HG02938 (cell line): ENCODE measurements at regions not wholly inside any gene's neighbourhood (a gene's known extent, or its start where the extent isn't known, plus 50 kb on each side); places are given as distances from the start of the nearest gene placed in this dataset.

Experiments
- ATAC-seq: cut with Tn5 transposase; IDR thresholded peaks from one replicate; pipeline ENCODE4 v1.9.1; 2021; ENCODE audit warnings: mild to moderate bottlenecking, moderate library complexity; ENCODE audit not compliant: unreplicated experiment

GRCh38 chrY:7465185-7465621, 553.7 kb upstream of the AMELY start:
- no peak for ATAC-seq

- no peak for ATAC-seq
Measured at GRCh38 chrY:7464742-7465141, 553.2 kb upstream of the AMELY start.

DNA sequence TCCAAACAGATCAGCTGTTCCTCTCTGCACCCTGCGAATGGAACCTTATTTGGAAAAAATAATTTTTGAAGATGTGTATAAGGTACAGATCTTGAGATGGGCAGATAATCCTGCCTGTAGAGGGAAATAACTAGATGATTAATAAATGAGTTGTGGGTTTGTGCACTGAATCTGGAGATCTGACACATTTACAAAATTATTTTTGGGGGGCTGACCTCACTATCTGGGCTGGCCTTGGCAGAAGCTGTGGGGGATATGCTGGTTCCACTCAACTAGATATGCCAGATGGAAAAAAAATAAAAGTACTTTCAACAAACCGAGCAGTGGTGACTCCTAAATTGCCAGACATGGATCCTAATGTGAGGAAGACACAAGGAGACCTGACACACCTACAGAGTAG, 552.2 kb upstream of the AMELY start:
- no peak for ATAC-seq

- ATAC-seq: no peak
Measured at GRCh38 chrY:7463196-7463595, 551.6 kb upstream of the AMELY start.

DNA sequence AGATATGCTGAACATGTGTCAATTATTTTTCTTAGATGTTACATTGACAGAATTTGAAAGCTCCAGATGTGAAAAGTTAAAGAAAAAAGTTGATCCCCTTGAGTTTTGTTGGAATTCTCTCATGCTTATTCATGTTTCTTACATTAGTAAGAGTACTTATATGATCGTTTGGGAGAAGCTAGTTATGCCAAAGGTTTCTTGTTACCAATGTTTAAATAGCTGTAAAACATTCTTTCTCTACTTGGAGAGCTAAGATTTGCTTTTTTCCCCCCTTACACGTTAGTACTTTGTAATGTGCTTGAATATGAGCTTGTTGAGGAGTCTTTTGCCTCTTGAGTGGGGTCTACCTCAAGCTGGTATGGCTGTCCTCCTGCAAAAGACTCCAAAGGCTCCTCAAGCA, 551.1 kb upstream of the AMELY start:
- no peak for ATAC-seq

GRCh38 chrY:7461873-7462525, 550.4 kb upstream of the AMELY start:
- no peak for ATAC-seq

- no peak for ATAC-seq
Measured at GRCh38 chrY:7459802-7460201, 548.2 kb upstream of the AMELY start.

DNA sequence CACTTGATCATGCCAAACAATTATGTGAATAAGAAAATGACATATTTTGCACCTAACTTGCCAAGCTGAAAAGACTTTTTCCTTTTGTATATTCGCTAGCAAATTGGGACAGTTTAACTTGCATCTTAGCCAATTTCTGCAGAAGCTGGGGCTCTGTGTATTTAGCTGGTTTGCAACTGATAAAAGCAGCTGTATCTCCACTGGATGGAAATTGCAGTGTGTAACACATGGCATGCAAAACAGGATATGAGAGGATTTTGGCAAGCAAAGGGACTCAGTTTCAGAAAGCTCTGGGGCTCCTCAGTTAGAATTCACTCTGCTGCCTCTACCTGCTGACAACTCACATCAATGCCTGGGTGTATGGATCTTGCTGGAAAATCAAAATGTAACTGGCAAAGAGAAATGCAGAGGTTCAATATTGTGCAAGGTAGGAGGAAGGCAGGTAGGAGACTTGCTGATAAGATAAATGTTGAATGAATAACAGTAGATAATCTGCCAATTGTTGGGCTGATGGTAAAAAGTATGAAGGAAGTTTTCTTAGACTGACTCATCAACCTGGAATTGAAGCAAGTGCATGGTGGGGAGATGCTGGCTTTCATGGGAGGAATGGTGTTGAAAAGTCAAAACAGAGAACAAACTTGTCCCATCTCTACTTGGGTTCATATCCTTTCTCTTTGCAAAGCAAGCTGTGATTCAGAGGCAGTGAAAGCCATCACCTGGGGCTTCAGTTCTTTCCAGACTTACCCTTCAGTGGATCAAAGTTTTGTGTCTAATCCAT, 546.9 kb upstream of the AMELY start:
- ATAC-seq: no peak

DNA sequence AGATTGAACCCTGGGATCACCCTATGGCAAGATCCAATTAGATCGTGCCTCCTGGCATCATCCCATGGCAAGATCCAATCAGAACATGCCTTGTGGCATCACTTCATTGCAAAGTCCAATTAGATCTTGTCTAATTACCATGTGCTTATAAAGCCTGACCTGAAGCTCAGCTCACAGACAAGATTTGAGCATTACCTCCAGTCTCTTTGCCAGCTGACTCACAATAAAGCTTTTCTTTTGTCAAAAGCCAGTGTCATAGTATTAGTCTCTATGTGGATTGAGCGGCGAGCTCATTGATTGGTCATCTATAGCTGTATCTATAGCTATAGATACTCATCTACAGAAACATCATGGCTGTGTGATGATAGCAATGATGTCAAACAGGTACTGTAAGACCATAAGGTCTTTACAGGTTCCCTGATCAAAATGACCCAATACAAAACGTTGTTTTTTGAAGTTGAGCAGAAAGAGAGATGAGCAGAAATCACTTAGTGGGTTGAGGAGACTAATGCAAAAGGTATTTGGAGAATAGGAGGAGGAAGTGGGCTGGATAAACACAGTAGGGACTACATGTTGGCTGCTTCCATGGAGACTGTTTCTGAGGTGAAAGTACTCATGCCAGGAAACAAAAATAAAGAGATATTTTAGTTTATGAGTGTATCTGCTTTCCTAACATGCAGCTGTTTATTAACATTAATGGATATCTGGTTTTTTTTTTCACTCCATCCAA, 545.9 kb upstream of the AMELY start:
- no peak for ATAC-seq

DNA sequence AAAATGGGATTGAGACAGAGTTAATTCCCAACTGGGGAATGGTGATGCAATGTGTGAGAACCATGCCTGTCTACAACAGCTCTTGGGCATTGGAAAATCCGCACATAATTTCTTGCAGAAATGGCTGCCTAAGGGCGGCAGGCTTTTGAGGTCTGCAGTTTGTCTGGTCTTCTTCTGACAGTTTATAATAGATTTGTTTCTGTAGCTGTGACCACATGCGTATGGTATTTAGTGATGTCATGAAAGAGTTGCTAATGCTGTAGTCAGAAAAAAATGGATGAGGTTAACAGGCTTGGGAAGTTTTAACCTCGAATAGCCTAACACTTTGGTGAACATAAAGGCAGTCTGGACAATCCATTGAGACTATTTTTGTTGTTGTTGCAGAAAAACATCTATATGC, 544.1 kb upstream of the AMELY start:
- ATAC-seq: no peak

- peak; percentile 87 for ATAC-seq
Measured at GRCh38 chrY:7453336-7453735, 541.8 kb upstream of the AMELY start.

DNA sequence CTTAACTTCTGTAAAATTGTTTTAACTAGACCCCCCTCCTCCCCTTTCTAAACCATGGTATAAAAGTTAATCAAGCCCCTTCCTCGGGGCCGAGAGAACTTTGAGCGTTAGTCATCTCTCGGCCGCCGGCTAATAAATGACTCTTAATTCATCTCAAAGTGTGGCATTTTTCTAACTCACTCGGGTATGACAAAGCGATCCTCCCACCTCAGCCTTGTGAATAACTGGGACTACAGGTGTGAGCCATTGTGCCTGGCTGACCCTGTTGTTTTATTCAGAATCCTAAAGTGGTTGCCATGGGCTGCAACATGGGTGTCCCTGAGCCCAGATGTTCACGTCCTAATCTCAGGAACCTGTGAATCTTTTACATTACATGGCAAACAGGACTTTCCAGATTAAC, 540.7 kb upstream of the AMELY start:
- ATAC-seq: no peak

DNA sequence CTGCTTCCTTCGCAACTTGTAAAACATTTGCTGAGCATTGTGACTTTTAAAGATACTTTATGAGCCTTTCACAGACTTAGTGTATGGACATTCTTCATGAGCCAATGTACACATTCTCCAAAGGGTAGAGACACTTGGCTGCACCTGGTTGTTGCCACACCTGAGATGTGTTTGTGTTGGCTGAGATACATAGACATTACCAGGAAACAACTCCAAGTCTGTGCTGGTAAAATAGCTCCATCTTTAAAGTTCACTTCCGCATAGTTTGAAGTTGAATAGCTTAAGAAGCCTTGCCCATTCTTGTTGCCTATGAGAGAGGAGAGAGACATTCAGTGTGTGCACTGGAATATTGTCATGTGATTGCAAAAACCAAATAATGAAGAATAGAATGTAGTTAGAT, 538.3 kb upstream of the AMELY start:
- ATAC-seq: no peak

GRCh38 chrY:7448687-7449086, 537.1 kb upstream of the AMELY start:
- ATAC-seq: no peak

DNA sequence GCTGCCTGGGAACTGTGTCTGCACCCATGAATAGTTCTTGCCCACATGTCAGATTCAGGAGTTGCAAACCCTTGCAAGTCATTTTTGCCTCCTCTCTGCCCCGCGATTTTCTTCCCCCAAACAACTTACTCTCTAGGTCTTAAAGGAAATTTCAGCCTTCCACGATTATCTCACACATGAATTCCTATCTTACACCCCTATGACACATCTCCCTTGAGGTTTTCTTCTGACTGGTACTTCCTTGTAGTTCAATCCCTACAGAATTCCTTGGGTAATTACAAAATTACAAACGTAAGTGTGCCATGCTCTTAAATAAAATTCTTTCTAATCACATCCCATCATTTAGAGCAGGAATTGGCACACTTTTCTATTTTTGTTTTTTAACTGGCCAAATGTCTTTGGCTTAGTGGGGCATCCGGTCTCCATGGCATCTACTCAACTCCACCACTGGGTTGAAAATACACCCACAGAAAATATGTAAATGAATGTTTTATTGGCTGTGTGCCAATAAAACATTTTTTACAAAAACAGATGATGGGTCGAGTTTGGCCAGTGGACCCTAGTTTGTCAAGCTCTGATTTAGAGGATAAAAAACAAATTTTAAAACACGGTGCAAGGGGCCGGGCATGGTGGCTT, 536.4 kb upstream of the AMELY start:
- no peak for ATAC-seq

DNA sequence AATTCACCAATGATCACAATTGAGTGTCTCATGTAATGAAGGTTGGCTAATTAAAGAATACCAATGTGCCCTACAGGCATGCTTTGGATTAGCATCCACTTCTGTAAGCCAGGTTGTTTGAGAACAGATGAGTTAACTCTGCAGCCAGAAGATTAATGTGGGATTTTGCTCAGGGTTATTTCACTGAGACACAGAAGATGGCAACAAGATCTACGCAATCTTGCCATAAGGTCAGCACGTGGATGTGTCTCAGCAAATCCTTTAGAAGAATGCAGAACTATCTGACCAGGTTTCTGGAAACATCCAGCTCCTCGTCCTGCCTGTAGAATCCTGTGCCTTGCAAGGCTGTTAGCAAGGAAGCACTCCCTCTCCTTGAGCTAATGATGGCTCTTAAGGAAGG, 532.6 kb upstream of the AMELY start:
- ATAC-seq: no peak

- no peak for ATAC-seq
Measured at GRCh38 chrY:7440796-7441530, 529.4 kb upstream of the AMELY start.

GRCh38 chrY:7437086-7437485, 525.5 kb upstream of the AMELY start:
- ATAC-seq: no peak

GRCh38 chrY:7433817-7434809, 522.6 kb upstream of the AMELY start:
- ATAC-seq: no peak

DNA sequence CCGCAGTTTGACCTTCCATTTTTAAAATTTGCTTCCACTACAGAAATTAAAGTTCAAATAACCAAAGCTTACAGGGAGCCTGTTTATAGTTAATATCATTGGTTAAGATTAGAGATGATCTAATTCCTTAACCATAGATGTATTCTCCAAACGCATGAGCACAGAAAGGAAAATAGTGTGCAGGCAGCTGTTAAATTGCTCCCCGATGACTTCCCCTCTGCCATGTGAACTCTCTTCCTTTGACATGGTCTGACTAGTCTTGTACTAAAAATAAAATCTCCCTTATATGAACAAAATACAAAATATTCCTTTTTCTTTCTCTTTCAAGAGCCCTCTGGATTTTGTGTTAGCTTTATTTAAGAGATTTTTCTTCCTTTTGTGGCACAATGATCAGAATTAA, 507.6 kb upstream of the AMELY start:
- ATAC-seq: no peak
